Activated B cell treated with CpG ODN at 0.5 μM for 24 hours (primary cell): ENCODE measurements at regions not wholly inside any gene's neighbourhood (a gene's known extent, or its start where the extent isn't known, plus 50 kb on each side); places are given as distances from the start of the nearest gene placed in this dataset.

Experiments used
- ATAC-seq: fragments of 200-7000 bp; cut with Tn5 transposase; one replicate; pipeline ENCODE4 v1.10.0; 2021; ENCODE audit warnings: low read depth, mild to moderate bottlenecking, moderate library complexity
- CTCF ChIA-PET: fragments of 350-600 bp; sonication (Branson Sonifier 250); formaldehyde crosslinking; loops from one replicate; lab custom pipeline; 2021; ENCODE audit warnings: antibody characterized with exemption; lab: Charles Lee
- POLR2A ChIA-PET: fragments of 350-600 bp; sonication (Branson Sonifier 250); formaldehyde crosslinking; loops from one replicate; lab custom pipeline; 2021; ENCODE audit warnings: antibody characterized with exemption; lab: Charles Lee
- DNase-seq: peaks from one replicate; pipeline ENCODE4 v3.0.0; 2022
- H3K27ac Mint-ChIP-seq: one replicate; pipeline ENCODE4 v1.8.0; 2020; ENCODE audit warnings: mixed read lengths
- H3K27me3 Mint-ChIP-seq: one replicate; pipeline ENCODE4 v1.8.0; 2021; ENCODE audit warnings: mixed read lengths
- H3K36me3 Mint-ChIP-seq: one replicate; pipeline ENCODE4 v1.8.0; 2021; ENCODE audit warnings: low read depth, mixed read lengths
- H3K4me1 Mint-ChIP-seq: one replicate; pipeline ENCODE4 v1.8.0; 2021; ENCODE audit warnings: mixed read lengths
- H3K4me3 Mint-ChIP-seq: one replicate; pipeline ENCODE4 v1.8.0; 2020; ENCODE audit warnings: mild to moderate bottlenecking, mixed read lengths
- H3K9me3 Mint-ChIP-seq: one replicate; pipeline ENCODE4 v1.8.0; 2020; ENCODE audit warnings: mixed read lengths
- CTCF ChIP-seq: fragments of 200-600 bp; IDR thresholded peaks from one replicate; pipeline ENCODE4 v1.8.0; 2022; ENCODE audit warnings: antibody characterized with exemption, mild to moderate bottlenecking
- intact Hi-C: fragments of 100-400 bp; cut with micrococcal nuclease; formaldehyde crosslinking; loops from one replicate; pipeline ENCODE4 v1.15.1; 2024

- Mint-ChIP-seq H3K4me1 (no peaks in the 10 kb centered on the region), H3K27ac (no peak overlapping the region), H3K9me3 (peaks cover 9% of the 10 kb centered on the region), H3K36me3 (no peaks in the 10 kb centered on the region), H3K27me3 (peaks cover 6% of the 10 kb centered on the region), H3K4me3 (no peak overlapping the region)
- no peak for TF ChIP-seq CTCF
- intact Hi-C loops = no loop called here
- no peak for DNase-seq
- ChIA-PET POLR2A (no interaction called here), CTCF (no interaction called here)
- no peak for ATAC-seq
Measured at GRCh38 chr18:2218101-2218500, 353.2 kb downstream of the METTL4 start.

- intact Hi-C loops = no loop called here
- H3K4me1 Mint-ChIP-seq = no peaks in the 10 kb centered on the region
Measured at GRCh38 chr18:2219706-2220105, 351.6 kb downstream of the METTL4 start.

GRCh38 chr18:2222270-2223185 is 348.8 kb downstream of the METTL4 start:
- no peak for TF ChIP-seq CTCF
- H3K27ac Mint-ChIP-seq = no peak overlapping the region
- intact Hi-C loops = no loop called here
- DNase-seq = no peak
- no peak for ATAC-seq
- H3K27me3 Mint-ChIP-seq = peaks cover 6% of the 10 kb centered on the region
- ChIA-PET CTCF (no interaction called here), POLR2A (no interaction called here)
- H3K4me3 Mint-ChIP-seq = no peak overlapping the region
- no peaks in the 10 kb centered on the region for H3K36me3 Mint-ChIP-seq
- H3K4me1 Mint-ChIP-seq = no peaks in the 10 kb centered on the region
- no peaks in the 10 kb centered on the region for H3K9me3 Mint-ChIP-seq

More at GRCh38 chr18:2219706-2220105, 351.6 kb downstream of the METTL4 start:
- POLR2A ChIA-PET = no interaction called here
- CTCF ChIA-PET = no interaction called here
- no peak overlapping the region for H3K27ac Mint-ChIP-seq
- peaks cover 6% of the 10 kb centered on the region for H3K27me3 Mint-ChIP-seq
- no peak for TF ChIP-seq CTCF
- H3K4me3 Mint-ChIP-seq = no peak overlapping the region
- no peaks in the 10 kb centered on the region for H3K36me3 Mint-ChIP-seq
- DNase-seq (no peak), ATAC-seq (no peak)
- H3K9me3 Mint-ChIP-seq = peaks cover 4% of the 10 kb centered on the region

- ChIA-PET CTCF (no interaction called here), POLR2A (no interaction called here)
- H3K9me3 Mint-ChIP-seq = no peaks in the 10 kb centered on the region
- ATAC-seq (no peak), DNase-seq (no peak)
- peaks cover 6% of the 10 kb centered on the region for H3K27me3 Mint-ChIP-seq
- no peaks in the 10 kb centered on the region for H3K36me3 Mint-ChIP-seq
- no peak for TF ChIP-seq CTCF
- intact Hi-C loops = no loop called here
- H3K4me1 Mint-ChIP-seq = no peaks in the 10 kb centered on the region
- no peak overlapping the region for H3K27ac Mint-ChIP-seq
- H3K4me3 Mint-ChIP-seq = no peak overlapping the region
Measured at GRCh38 chr18:2223449-2223848, 347.9 kb downstream of the METTL4 start.

GRCh38 chr18:2223849-2224248 is 347.5 kb downstream of the METTL4 start:
- H3K27me3 Mint-ChIP-seq = peaks cover 6% of the 10 kb centered on the region
- POLR2A ChIA-PET = no interaction called here
- no peak for TF ChIP-seq CTCF
- CTCF ChIA-PET = no interaction called here
- intact Hi-C loops = no loop called here
- H3K4me1 Mint-ChIP-seq = no peaks in the 10 kb centered on the region
- ATAC-seq (no peak), DNase-seq (no peak)
- H3K27ac Mint-ChIP-seq = no peak overlapping the region
- no peak overlapping the region for H3K4me3 Mint-ChIP-seq
- H3K36me3 Mint-ChIP-seq = no peaks in the 10 kb centered on the region
- H3K9me3 Mint-ChIP-seq = no peaks in the 10 kb centered on the region
